AG04450 (cell line): ENCODE measurements at regions not wholly inside any gene's neighbourhood (a gene's known extent, or its start where the extent isn't known, plus 50 kb on each side); places are given as distances from the start of the nearest gene placed in this dataset.

ENCODE experiments used
- CTCF ChIA-PET: fragments of 300-600, 350-600 bp; formaldehyde crosslinking; extraction: SDS; loops from one replicate; lab custom pipeline; 2022; ENCODE audit warnings: antibody characterized with exemption, inconsistent platforms; lab: Charles Lee
- POLR2A ChIA-PET: fragments of 350-600 bp; formaldehyde crosslinking; extraction: SDS; loops from one replicate; lab custom pipeline; 2021; ENCODE audit warnings: antibody characterized with exemption, inconsistent platforms; lab: Yijun Ruan, JAX
- DNase-seq: peaks from one replicate; pipeline ENCODE4 v3.0.0-alpha.2; 2011; ENCODE audit warnings: low read depth, low spot score
- H3K27ac ChIP-seq: one replicate; pipeline ENCODE4 v1.5.1; 2012; ENCODE audit warnings: low read depth, low read length, control low read depth
- H3K27me3 ChIP-seq: one replicate; pipeline ENCODE4 v1.6.0; 2012; ENCODE audit warnings: low read length; ENCODE audit not compliant: control insufficient read depth, insufficient read depth
- H3K4me3 ChIP-seq: 2 replicates; pipeline ENCODE4 v1.5.1; 2011; ENCODE audit warnings: mild to moderate bottlenecking, low read depth, low read length, control low read depth
- H3K9me3 ChIP-seq: 2 replicates; pipeline ENCODE4 v1.5.1; 2012; ENCODE audit warnings: low read length; ENCODE audit not compliant: control insufficient read depth, insufficient read depth
- TF ChIP-seq, protein P1 (sequence below): IDR thresholded peaks from 2 replicates; pipeline ENCODE4 v1.5.1; 2011; ENCODE audit warnings: low read depth, low read length, control low read depth, inconsistent platforms

DNA sequence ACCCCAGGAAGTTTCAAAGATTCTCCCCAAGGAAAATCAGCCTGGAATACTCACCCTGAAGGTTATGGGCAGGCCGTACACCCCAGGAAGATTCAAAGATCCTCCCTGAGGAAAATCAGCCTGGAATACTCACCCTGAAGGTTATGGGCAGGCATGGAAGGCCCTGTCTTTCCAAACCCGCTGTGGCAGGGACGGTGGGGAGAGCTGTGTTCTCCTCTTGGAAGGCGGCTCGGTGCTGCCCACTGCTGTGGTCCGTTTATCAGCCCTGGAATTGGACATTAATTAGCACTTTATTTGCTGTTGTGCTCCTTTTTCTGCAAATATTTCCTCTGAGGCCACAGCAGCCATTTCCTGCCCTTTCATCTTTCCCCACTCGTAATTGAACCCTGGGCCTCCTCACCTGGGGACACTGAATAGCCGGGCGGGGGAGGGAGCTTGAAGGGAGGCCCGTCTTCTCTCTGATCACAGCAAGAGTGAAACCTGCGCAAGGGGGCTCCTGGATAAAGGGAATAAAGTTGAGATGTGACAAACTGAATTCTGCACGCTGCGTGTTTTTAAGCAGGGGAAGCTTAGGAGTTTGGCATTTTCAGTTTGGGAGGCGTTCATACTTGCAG is 308.7 kb upstream of the SALL3 start:
- POLR2A ChIA-PET: interaction anchor here (0.6 kb wide), 1 partner anchor 9 kb away, joined by 13 read pairs; no protein-coding TSS in a partner anchor
- Histone ChIP-seq H3K27ac (no peak overlapping the region), H3K27me3 (no peaks in the 10 kb centered on the region), H3K9me3 (peaks cover 69% of the 10 kb centered on the region), H3K4me3 (no peak overlapping the region)
- TF ChIP-seq, protein P1, sequence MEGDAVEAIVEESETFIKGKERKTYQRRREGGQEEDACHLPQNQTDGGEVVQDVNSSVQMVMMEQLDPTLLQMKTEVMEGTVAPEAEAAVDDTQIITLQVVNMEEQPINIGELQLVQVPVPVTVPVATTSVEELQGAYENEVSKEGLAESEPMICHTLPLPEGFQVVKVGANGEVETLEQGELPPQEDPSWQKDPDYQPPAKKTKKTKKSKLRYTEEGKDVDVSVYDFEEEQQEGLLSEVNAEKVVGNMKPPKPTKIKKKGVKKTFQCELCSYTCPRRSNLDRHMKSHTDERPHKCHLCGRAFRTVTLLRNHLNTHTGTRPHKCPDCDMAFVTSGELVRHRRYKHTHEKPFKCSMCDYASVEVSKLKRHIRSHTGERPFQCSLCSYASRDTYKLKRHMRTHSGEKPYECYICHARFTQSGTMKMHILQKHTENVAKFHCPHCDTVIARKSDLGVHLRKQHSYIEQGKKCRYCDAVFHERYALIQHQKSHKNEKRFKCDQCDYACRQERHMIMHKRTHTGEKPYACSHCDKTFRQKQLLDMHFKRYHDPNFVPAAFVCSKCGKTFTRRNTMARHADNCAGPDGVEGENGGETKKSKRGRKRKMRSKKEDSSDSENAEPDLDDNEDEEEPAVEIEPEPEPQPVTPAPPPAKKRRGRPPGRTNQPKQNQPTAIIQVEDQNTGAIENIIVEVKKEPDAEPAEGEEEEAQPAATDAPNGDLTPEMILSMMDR: no peak
- CTCF ChIA-PET: no interaction called here
- no peak for DNase-seq

DNA sequence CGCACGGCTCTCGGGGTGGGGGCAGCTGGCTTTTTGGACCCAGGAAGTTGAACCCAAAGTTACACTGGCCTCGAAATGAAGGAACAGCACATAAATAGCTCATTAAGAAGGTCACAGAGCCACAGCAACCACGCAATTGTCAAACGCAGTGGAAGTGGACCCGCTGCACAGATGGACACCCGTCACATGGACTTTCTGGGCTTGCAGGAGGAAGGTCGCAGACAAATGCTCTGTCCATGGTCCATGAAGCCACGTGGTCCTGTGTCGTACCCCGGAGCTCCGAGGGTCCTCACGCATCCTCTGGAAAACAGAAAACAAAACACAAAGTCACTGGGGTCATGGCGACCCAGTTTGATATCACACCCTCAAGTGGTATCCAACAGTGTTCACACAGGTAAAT is 308.1 kb upstream of the SALL3 start:
- H3K9me3 ChIP-seq: peaks cover 72% of the 10 kb centered on the region
- no peak overlapping the region for H3K27ac ChIP-seq
- TF ChIP-seq, protein P1: no peak
- ChIA-PET CTCF (no interaction called here), POLR2A (interaction anchor here (0.6 kb wide), 1 partner anchor 9 kb away, joined by 13 read pairs; no protein-coding TSS in a partner anchor)
- DNase-seq: no peak
- H3K27me3 ChIP-seq: no peaks in the 10 kb centered on the region
- no peak overlapping the region for H3K4me3 ChIP-seq

DNA sequence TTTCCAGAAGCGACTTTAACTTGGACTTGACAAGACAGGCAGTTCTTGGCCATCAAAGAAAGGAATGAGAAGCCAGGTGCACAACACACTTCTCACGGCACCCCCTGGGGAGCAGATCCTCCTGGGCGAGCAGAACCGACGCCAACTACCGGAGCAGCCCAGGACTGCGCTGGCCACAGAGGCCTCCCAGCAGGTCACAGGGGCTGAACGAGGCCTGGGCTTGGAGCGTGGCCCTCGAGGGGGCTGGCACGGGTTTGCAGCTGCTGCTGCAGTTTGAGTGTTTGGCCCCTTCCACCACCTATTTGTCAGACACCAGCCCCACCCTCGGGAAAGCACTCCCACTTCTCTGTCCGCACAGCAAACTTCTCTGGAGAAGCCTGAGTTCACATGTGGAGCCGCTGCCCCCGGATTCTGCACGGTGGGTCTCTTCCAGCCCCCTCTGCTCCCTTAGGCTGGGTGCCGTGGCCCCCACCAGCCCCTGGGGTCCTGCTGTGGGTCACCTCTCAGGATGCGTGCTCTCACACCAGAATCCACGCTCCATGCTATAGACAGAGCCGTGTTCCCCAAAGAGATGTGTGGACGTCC is 306.7 kb upstream of the SALL3 start:
- H3K9me3 ChIP-seq: peaks cover 80% of the 10 kb centered on the region
- no peak overlapping the region for H3K27ac ChIP-seq
- POLR2A ChIA-PET: no interaction called here
- no peak overlapping the region for H3K4me3 ChIP-seq
- CTCF ChIA-PET: no interaction called here
- H3K27me3 ChIP-seq: no peaks in the 10 kb centered on the region
- TF ChIP-seq, protein P1: no peak
- no peak for DNase-seq

DNA sequence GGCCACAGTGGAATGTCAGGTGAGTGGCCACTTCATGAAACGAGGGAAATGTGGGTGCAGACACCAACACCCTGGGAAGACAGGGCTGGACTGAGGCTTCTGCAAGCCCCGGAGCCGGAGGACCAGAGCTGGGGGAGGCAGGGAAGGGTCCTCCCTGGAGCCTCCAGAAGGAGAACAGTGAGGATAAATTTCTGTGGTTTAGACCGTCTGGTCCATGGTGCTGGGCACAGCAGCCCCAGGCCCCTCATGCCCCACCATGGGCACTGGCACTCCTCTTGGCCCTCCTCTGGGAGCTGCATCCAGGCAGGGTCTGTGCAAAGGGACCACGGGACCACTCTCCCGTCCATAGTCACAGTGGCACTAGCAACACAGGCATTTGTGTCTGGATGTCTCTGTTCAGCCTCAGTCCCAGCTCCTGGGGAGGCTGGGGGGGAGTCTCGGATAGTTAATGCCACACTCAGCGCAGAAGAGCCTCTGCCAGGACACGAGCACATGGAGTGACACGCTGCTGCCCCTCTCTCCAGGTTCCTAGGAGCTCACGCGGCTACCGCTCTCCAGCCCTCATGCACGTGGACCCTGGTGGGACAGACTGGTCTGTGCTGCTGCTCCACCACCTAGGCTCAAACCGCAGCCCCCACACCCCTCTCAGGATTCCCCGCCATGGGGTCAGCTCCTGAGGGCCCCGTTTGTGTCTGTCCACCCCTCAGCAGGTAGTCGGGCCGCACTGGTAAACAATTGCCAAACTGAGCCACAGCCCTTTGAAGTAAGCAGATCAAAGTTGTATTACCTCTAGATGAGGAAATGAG is 305.9 kb upstream of the SALL3 start:
- TF ChIP-seq, protein P1: no peak
- ChIA-PET CTCF (no interaction called here), POLR2A (no interaction called here)
- Histone ChIP-seq H3K27ac (no peak overlapping the region), H3K27me3 (no peaks in the 10 kb centered on the region), H3K9me3 (peaks cover 81% of the 10 kb centered on the region), H3K4me3 (no peak overlapping the region)
- DNase-seq: no peak

DNA sequence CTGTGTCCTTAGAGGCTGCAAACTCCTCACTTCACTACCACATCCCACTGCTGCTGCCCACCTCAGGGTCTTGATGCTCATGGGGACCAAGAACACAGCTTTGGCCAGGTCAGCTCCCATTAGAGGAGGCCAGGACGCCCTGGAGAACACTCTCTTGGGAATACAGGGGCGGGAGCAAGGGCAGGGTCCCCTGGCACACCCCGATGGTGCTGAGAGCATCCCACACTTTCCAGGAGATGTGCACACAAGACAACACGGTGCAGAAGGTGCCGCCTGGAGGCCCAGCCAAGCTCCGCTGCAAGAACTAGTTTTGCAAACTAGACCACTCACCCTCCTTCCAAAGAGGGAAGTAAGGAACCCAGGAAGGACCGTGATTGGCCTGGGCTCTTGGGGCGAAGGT is 304.4 kb upstream of the SALL3 start:
- no peak overlapping the region for H3K27ac ChIP-seq
- ChIA-PET CTCF (no interaction called here), POLR2A (no interaction called here)
- no peaks in the 10 kb centered on the region for H3K27me3 ChIP-seq
- H3K4me3 ChIP-seq: no peak overlapping the region
- TF ChIP-seq, protein P1: no peak
- H3K9me3 ChIP-seq: peaks cover 81% of the 10 kb centered on the region
- no peak for DNase-seq
